PFSK-1 (cell line): ENCODE measurements at regions not wholly inside any gene's neighbourhood (a gene's known extent, or its start where the extent isn't known, plus 50 kb on each side); places are given as distances from the start of the nearest gene placed in this dataset.

Source experiments
- FOXP2 ChIP-seq: optimal IDR thresholded peaks from 2 replicates; pipeline ENCODE3; 2011; ENCODE audit warnings: borderline replicate concordance, control low read depth, inconsistent platforms; ENCODE audit not compliant: insufficient read depth; ENCODE audit errors: extremely low read length, extremely low read depth
- POLR2AphosphoS5 ChIP-seq: IDR thresholded peaks from 2 replicates; pipeline ENCODE4 v1.6.1; 2012; ENCODE audit warnings: low read depth, mild to moderate bottlenecking, control low read depth, low read length, moderate library complexity
- SIN3A ChIP-seq: IDR thresholded peaks from 2 replicates; pipeline ENCODE4 v1.6.1; 2012; ENCODE audit warnings: mild to moderate bottlenecking, low read length, moderate library complexity, borderline replicate concordance; ENCODE audit not compliant: insufficient read depth
- TAF1 ChIP-seq: IDR thresholded peaks from 2 replicates; pipeline ENCODE4 v1.6.1; 2012; ENCODE audit warnings: low read length, control low read depth, borderline replicate concordance; ENCODE audit not compliant: insufficient read depth
- TF ChIP-seq, protein P1 (sequence below), 2 experiments: IDR thresholded peaks; 2 replicates each; pipeline versions ENCODE4 v1.6.1 to v1.8.0; 2011 to 2012; ENCODE audit warnings: low read depth in 2 of 2, low read length in 2 of 2, control low read depth in 1 of 2, inconsistent platforms in 1 of 2, mild to moderate bottlenecking in 1 of 2, moderate library complexity in 1 of 2; ENCODE audit not compliant: insufficient read depth in 1 of 2

DNA sequence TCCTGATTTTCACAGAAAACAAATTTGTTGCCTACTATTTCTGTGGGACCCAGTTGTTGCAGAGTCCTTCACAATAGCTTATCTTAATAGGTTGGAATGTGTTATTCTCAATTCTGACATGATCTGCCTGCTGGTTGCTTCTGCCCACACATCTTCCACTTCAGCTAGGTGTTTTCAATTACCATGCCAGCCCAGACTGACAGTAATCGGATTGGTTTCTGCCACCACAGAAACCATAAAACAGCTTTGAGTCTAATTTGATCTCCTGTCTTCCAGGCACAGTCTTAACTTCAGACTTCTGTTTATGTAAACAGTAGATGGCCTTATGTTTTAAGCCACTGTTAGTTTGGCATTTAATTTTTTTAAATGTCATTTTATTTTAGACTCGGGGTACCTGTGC lies 248.2 kb upstream of the RBMS1 start:
- no peak for TF ChIP-seq FOXP2
- no peak for TF ChIP-seq TAF1
- no peak for TF ChIP-seq POLR2AphosphoS5
- TF ChIP-seq, protein P1, sequence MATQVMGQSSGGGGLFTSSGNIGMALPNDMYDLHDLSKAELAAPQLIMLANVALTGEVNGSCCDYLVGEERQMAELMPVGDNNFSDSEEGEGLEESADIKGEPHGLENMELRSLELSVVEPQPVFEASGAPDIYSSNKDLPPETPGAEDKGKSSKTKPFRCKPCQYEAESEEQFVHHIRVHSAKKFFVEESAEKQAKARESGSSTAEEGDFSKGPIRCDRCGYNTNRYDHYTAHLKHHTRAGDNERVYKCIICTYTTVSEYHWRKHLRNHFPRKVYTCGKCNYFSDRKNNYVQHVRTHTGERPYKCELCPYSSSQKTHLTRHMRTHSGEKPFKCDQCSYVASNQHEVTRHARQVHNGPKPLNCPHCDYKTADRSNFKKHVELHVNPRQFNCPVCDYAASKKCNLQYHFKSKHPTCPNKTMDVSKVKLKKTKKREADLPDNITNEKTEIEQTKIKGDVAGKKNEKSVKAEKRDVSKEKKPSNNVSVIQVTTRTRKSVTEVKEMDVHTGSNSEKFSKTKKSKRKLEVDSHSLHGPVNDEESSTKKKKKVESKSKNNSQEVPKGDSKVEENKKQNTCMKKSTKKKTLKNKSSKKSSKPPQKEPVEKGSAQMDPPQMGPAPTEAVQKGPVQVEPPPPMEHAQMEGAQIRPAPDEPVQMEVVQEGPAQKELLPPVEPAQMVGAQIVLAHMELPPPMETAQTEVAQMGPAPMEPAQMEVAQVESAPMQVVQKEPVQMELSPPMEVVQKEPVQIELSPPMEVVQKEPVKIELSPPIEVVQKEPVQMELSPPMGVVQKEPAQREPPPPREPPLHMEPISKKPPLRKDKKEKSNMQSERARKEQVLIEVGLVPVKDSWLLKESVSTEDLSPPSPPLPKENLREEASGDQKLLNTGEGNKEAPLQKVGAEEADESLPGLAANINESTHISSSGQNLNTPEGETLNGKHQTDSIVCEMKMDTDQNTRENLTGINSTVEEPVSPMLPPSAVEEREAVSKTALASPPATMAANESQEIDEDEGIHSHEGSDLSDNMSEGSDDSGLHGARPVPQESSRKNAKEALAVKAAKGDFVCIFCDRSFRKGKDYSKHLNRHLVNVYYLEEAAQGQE (IDR thresholded peaks at IDR 0.05; ENCODE audit: insufficient read depth in 1 of 2, low read depth in 2 of 2, low read length in 2 of 2), result no peak
- TF ChIP-seq SIN3A, result no peak

DNA sequence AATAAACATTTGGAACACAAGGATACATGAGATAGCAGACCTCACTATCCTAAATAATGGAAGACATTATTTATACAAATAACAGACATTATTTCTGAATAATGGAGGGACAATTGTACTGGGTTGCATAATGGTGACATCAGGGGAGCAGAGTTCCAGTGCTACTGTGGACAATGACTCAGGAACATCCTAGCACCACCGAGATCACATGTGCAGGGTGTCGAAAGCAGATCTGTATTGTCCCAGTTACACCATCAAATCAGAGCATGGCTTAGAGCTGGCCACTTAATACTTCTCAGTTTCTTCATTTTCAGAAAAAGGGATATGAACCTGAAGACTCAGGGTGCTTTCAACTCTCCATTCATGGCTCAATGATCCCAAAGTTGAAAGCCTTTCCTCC lies 249.1 kb upstream of the RBMS1 start:
- no peak for TF ChIP-seq SIN3A
- TF ChIP-seq TAF1, result no peak
- TF ChIP-seq FOXP2, result no peak
- TF ChIP-seq, protein P1 (IDR thresholded peaks at IDR 0.05; ENCODE audit: insufficient read depth in 1 of 2, low read depth in 2 of 2, low read length in 2 of 2), result no peak
- TF ChIP-seq POLR2AphosphoS5, result no peak

DNA sequence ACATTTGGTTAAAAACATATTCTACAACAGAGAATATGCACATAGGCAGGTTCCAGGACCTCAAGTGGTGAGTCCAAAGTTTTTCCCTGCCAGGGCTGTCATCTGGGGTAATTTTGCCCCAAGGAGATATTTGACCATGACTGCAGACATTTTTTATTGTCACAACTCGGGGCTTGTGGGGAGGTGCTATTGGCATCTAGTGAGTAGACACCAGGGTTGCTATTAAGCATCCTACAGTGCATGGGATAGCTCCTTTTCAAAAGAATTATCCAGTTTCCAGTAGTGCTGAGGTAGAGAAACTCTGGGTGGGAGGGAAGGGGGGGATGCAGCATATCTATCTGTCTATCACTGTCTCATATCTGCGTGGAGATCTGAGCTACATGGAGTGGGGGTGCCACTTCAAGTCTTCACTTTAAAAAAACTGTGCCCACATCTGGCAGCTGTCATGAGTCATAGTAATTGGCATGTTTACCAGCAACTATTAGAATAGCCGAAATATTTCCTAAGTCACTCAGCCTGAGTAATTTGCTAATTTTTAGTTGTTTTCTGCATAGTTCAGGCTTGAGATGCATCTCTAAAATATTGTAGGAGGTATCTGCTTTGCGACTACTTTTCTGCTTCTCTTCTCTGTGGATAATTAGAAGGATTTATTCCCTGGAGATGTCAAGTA lies 254.0 kb upstream of the RBMS1 start:
- TF ChIP-seq SIN3A (no peak), TAF1 (no peak), POLR2AphosphoS5 (no peak), FOXP2 (no peak)
- TF ChIP-seq, protein P1 (IDR thresholded peaks at IDR 0.05; ENCODE audit: insufficient read depth in 1 of 2, low read depth in 2 of 2, low read length in 2 of 2), result no peak

DNA sequence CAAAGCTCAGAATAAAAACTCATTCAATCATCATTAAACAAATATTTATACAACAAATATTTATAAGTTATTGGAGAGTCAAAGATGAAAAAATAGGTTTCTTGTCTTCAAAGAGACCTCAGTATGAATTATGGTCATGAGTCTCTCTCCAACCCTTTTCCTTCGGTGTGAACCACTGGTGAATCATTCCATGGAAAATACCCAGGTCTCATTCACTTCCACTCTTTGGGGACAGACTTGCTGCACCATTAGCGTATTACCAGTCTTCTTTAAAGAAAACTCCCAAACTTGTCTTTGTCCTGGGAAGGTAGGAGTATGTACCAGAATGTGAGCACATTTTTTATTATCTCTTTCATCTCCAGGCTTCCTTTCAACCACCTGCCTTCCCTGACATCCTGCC lies 257.4 kb upstream of the RBMS1 start:
- TF ChIP-seq, protein P1 (IDR thresholded peaks at IDR 0.05; ENCODE audit: insufficient read depth in 1 of 2, low read depth in 2 of 2, low read length in 2 of 2), result no peak
- TF ChIP-seq POLR2AphosphoS5, result no peak
- no peak for TF ChIP-seq SIN3A
- no peak for TF ChIP-seq TAF1
- TF ChIP-seq FOXP2, result no peak
